H1 (cell line): ENCODE measurements at regions not wholly inside any gene's neighbourhood (a gene's known extent, or its start where the extent isn't known, plus 50 kb on each side); places are given as distances from the start of the nearest gene placed in this dataset.

Source experiments
- CTCF ChIA-PET: fragments of 300-600 bp; sonication (Branson Sonifier 250); formaldehyde crosslinking; loops from one replicate; lab custom pipeline; 2021; ENCODE audit not compliant: partially characterized antibody; lab: Charles Lee
- POLR2A ChIA-PET: fragments of 300-600 bp; sonication (Branson Sonifier 250); formaldehyde crosslinking; loops from one replicate; lab custom pipeline; 2021; ENCODE audit warnings: inconsistent platforms; ENCODE audit not compliant: partially characterized antibody; lab: Charles Lee
- DNase-seq, 2 experiments: peaks; one replicate each; pipeline versions ENCODE4 v3.0.0 to v3.0.0-alpha.2; 2010 to 2022; ENCODE audit warnings: low spot score in 2 of 2, low read depth in 1 of 2, mixed read lengths in 1 of 2
- FAIRE-seq: peaks from 2 replicates; lab custom pipeline; 2011; peaks lifted over from hg19 to GRCh38; lab: Jason Lieb, UNC
- H2AFZ ChIP-seq: 2 replicates; pipeline ENCODE4 v1.8.1; 2012; ENCODE audit warnings: low read length, inconsistent platforms
- H2AK5ac ChIP-seq: 2 replicates; pipeline ENCODE4 v1.6.1; 2013; ENCODE audit warnings: low read depth, low read length
- H2BK120ac ChIP-seq: replicated peaks from 2 replicates; pipeline ENCODE3; 2013; ENCODE audit warnings: low read depth, low read length, inconsistent platforms
- H2BK12ac ChIP-seq: 2 replicates; pipeline ENCODE4 v1.6.1; 2013; ENCODE audit warnings: low read depth, low read length
- H2BK15ac ChIP-seq: 2 replicates; pipeline ENCODE4 v1.6.1; 2013; ENCODE audit warnings: low read length
- H2BK20ac ChIP-seq: 2 replicates; pipeline ENCODE4 v1.6.1; 2013; ENCODE audit warnings: low read length
- H2BK5ac ChIP-seq: 2 replicates; pipeline ENCODE4 v1.6.1; 2013; ENCODE audit warnings: low read depth, low read length
- H3K14ac ChIP-seq: 2 replicates; pipeline ENCODE4 v1.6.1; 2013; ENCODE audit warnings: inconsistent platforms; ENCODE audit not compliant: insufficient read length
- H3K18ac ChIP-seq: 2 replicates; pipeline ENCODE4 v1.6.1; 2013; ENCODE audit warnings: low read length; ENCODE audit errors: extremely low read depth
- H3K23ac ChIP-seq: 2 replicates; pipeline ENCODE4 v1.6.1; 2013; ENCODE audit warnings: inconsistent platforms; ENCODE audit not compliant: insufficient read length
- H3K23me2 ChIP-seq: 2 replicates; pipeline ENCODE4 v1.6.1; 2013; ENCODE audit warnings: low read depth, low read length
- H3K27ac ChIP-seq: 2 replicates; pipeline ENCODE4 v1.6.1; 2011; ENCODE audit warnings: low read depth, low read length, inconsistent platforms
- H3K27me3 ChIP-seq, 4 experiments: replicated peaks in 1 of 4; 1 replicate in 1 of 4; 2 replicates in 3 of 4; pipeline versions ENCODE4 v1.6.1 to v1.8.1; 2011 to 2013; ENCODE audit warnings: low read length in 3 of 4, mild to moderate bottlenecking in 3 of 4, inconsistent platforms in 2 of 4, mixed read lengths in 2 of 4, moderate library complexity in 1 of 4; ENCODE audit not compliant: control insufficient read depth in 3 of 4, insufficient read depth in 3 of 4; ENCODE audit errors: extremely low read depth in 1 of 4
- H3K36me3 ChIP-seq, 4 experiments: 2 replicates each; pipeline versions ENCODE4 v1.6.1 to v1.8.1; 2011 to 2013; ENCODE audit warnings: mild to moderate bottlenecking in 4 of 4, low read length in 3 of 4, moderate library complexity in 2 of 4, control low read depth in 1 of 4, inconsistent platforms in 1 of 4; ENCODE audit not compliant: insufficient read depth in 4 of 4, control insufficient read depth in 2 of 4
- H3K4ac ChIP-seq: replicated peaks from 2 replicates; pipeline ENCODE3; 2013; ENCODE audit warnings: low read length, low read depth, mixed read lengths, inconsistent platforms; ENCODE audit not compliant: insufficient read length
- H3K4me1 ChIP-seq, 4 experiments: replicated peaks in 1 of 4; 1 replicate in 1 of 4; 2 replicates in 3 of 4; pipeline versions ENCODE4 v1.6.1 to v1.8.1; 2011 to 2013; ENCODE audit warnings: low read length in 3 of 4, inconsistent platforms in 2 of 4, mixed read lengths in 1 of 4; ENCODE audit not compliant: insufficient read depth in 4 of 4, control insufficient read depth in 3 of 4
- H3K4me2 ChIP-seq, 2 experiments: 2 replicates each; pipeline versions ENCODE4 v1.6.1 to v1.8.1; 2011 to 2013; ENCODE audit warnings: low read depth in 2 of 2, low read length in 2 of 2, control low read depth in 1 of 2, inconsistent platforms in 1 of 2, mild to moderate bottlenecking in 1 of 2; ENCODE audit not compliant: insufficient read depth in 1 of 2
- H3K4me3 ChIP-seq, 4 experiments: fragments of 200-600, 300-600 bp in 1 of 4; sonication (generic), shearing (Covaris generic), sonication (Bioruptor Twin) in 1 of 4; 2 replicates each; pipeline versions ENCODE4 v1.5.1 to v1.8.1; 2011 to 2016; ENCODE audit warnings: low read length in 4 of 4, low read depth in 3 of 4, control low read depth in 2 of 4, inconsistent platforms in 2 of 4, mild to moderate bottlenecking in 2 of 4, mixed read lengths in 1 of 4, moderate library complexity in 1 of 4; ENCODE audit not compliant: insufficient read depth in 2 of 4; ENCODE audit errors: extremely low read depth in 1 of 4
- H3K56ac ChIP-seq: replicated peaks from 2 replicates; pipeline ENCODE3; 2013; ENCODE audit warnings: low read depth, mild to moderate bottlenecking, mixed read lengths, low read length, inconsistent platforms; ENCODE audit not compliant: insufficient read length
- H3K79me1 ChIP-seq: 2 replicates; pipeline ENCODE4 v1.6.1; 2013; ENCODE audit warnings: low read depth, low read length, control low read depth
- H3K79me2 ChIP-seq, 2 experiments: 2 replicates each; pipeline versions ENCODE4 v1.6.1 to v1.8.1; 2012 to 2013; ENCODE audit warnings: low read length in 2 of 2, mild to moderate bottlenecking in 2 of 2, inconsistent platforms in 1 of 2; ENCODE audit not compliant: insufficient read depth in 2 of 2, control insufficient read depth in 1 of 2
- H3K9ac ChIP-seq, 4 experiments: replicated peaks in 1 of 4; 1 replicate in 1 of 4; 2 replicates in 3 of 4; pipeline versions ENCODE4 v1.6.1 to v1.8.1; 2011 to 2013; ENCODE audit warnings: low read depth in 3 of 4, low read length in 3 of 4, control low read depth in 2 of 4, mild to moderate bottlenecking in 2 of 4, moderate library complexity in 2 of 4, inconsistent platforms in 1 of 4; ENCODE audit errors: extremely low read depth in 1 of 4
- H3K9me3 ChIP-seq, 2 experiments: 2 replicates each; pipeline versions ENCODE4 v1.6.1 to v1.8.1; 2012 to 2013; ENCODE audit warnings: mild to moderate bottlenecking in 2 of 2, moderate library complexity in 2 of 2, control low read depth in 1 of 2, inconsistent platforms in 1 of 2, low read depth in 1 of 2, low read length in 1 of 2, mixed read lengths in 1 of 2; ENCODE audit not compliant: insufficient read depth in 2 of 2
- H4K20me1 ChIP-seq, 2 experiments: replicated peaks in 1 of 2; 2 replicates each; pipeline versions ENCODE3 to v1.8.1; 2011 to 2013; ENCODE audit warnings: inconsistent platforms in 2 of 2, low read length in 2 of 2, mild to moderate bottlenecking in 1 of 2; ENCODE audit not compliant: insufficient read depth in 2 of 2, control insufficient read depth in 1 of 2
- H4K5ac ChIP-seq: 2 replicates; pipeline ENCODE4 v1.6.1; 2013; ENCODE audit warnings: low read length, low read depth, mixed read lengths, inconsistent platforms; ENCODE audit not compliant: insufficient read length
- H4K8ac ChIP-seq: 2 replicates; pipeline ENCODE4 v1.8.0; 2013; ENCODE audit warnings: mild to moderate bottlenecking, moderate library complexity, low read length, inconsistent platforms; ENCODE audit not compliant: insufficient read depth; ENCODE audit errors: extremely low read depth
- H4K91ac ChIP-seq: replicated peaks from 2 replicates; pipeline ENCODE3; 2013; ENCODE audit warnings: low read length, mixed read lengths, inconsistent platforms; ENCODE audit not compliant: insufficient read length
- BRCA1 ChIP-seq: IDR thresholded peaks from 2 replicates; pipeline ENCODE4 v1.6.1; 2012; ENCODE audit warnings: low read depth, low read length, improper control_type of control experiment
- FOSL1 ChIP-seq: IDR thresholded peaks from 2 replicates; pipeline ENCODE4 v1.6.1; 2011; ENCODE audit warnings: mild to moderate bottlenecking, low read depth, low read length, moderate library complexity; ENCODE audit not compliant: insufficient read depth
- HDAC2 ChIP-seq, 2 experiments: fragments of 300-600 bp in 1 of 2; sonication (generic) in 1 of 2; IDR thresholded peaks; 2 replicates each; pipeline ENCODE4 v1.6.1; 2011 to 2012; ENCODE audit warnings: low read depth in 2 of 2, low read length in 2 of 2, mild to moderate bottlenecking in 2 of 2, moderate library complexity in 2 of 2, borderline replicate concordance in 1 of 2, inconsistent platforms in 1 of 2
- JUN ChIP-seq: IDR thresholded peaks from 2 replicates; pipeline ENCODE4 v1.6.1; 2011; ENCODE audit warnings: low read depth, mild to moderate bottlenecking, improper control_type of control experiment, low read length
- POLR2A ChIP-seq, 2 experiments: IDR thresholded peaks; 1 replicate in 1 of 2; 2 replicates in 1 of 2; pipeline ENCODE4 v1.6.1; 2011; ENCODE audit warnings: low read depth in 2 of 2, low read length in 2 of 2, mild to moderate bottlenecking in 2 of 2; ENCODE audit errors: control extremely low read depth in 1 of 2
- YY1 ChIP-seq: IDR thresholded peaks from 2 replicates; pipeline ENCODE4 v1.6.1; 2011; ENCODE audit warnings: low read depth, mild to moderate bottlenecking, low read length
- ZNF274 ChIP-seq: IDR thresholded peaks from 2 replicates; pipeline ENCODE4 v1.7.0; 2012; ENCODE audit warnings: low read length, borderline replicate concordance; ENCODE audit errors: extremely low read depth
- WGBS, 2 experiments: shearing (Covaris generic) in 1 of 2; methylation state at CpG; one replicate each; pipeline versions ENCODE4 v1.1.6 to v1.1.7; 2013 to 2015; ENCODE audit warnings: low lambda C conversion rate in 2 of 2, mixed read lengths in 2 of 2, inconsistent platforms in 1 of 2, low coverage in 1 of 2, missing lambda C conversion rate in 1 of 2; ENCODE audit not compliant: insufficient replicate concordance in 2 of 2, insufficient coverage in 1 of 2, insufficient read length in 1 of 2; ENCODE audit errors: extremely low coverage in 1 of 2, missing lambda C conversion rate in 1 of 2; 5-methylcytosine and 5-hydroxymethylcytosine counted together

DNA sequence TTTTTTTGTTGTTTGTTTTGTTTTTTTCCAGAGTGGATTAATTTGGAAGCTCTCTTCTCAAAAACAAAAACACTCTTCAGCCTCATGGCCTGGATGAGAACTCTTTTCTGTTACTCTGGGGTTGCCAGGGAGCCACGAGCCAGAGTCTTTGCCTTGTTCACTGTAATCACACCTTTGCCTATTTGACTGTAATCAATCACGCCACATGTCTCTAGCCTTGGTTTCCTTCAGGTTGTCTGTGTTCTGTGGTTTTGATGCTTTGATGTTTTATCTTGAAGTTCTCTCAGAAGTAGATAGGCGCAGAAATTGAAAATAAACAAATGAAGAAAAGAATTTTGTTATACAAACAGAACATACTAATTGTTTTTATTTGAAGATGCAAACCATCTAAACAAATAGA, 62.3 kb upstream of the IGF1R start:
- H2BK20ac ChIP-seq = no peak overlapping the region
- no peaks in the 10 kb centered on the region for H3K79me1 ChIP-seq
- H3K18ac ChIP-seq = no peak overlapping the region
- no peak overlapping the region for H3K14ac ChIP-seq
- H3K23me2 ChIP-seq = no peaks in the 10 kb centered on the region
- FAIRE-seq = peak; percentile 58
- H4K91ac ChIP-seq = no peak overlapping the region
- no peak overlapping the region for H2BK12ac ChIP-seq
- H3K4me3 ChIP-seq = no peak overlapping the region
- no peak overlapping the region for H3K9ac ChIP-seq
- H2BK120ac ChIP-seq = no peak overlapping the region
- TF ChIP-seq HDAC2 (IDR thresholded peaks at IDR 0.05; ENCODE audit: borderline replicate concordance in 1 of 2, low read depth in 2 of 2, low read length in 2 of 2) = no peak
- no peak for TF ChIP-seq YY1
- TF ChIP-seq FOSL1 = no peak
- no peak for TF ChIP-seq JUN
- no peak for TF ChIP-seq POLR2A (IDR thresholded peaks at IDR 0.05; ENCODE audit: control extremely low read depth in 1 of 2, low read depth in 2 of 2, low read length in 2 of 2)
- no peak for TF ChIP-seq BRCA1
- TF ChIP-seq ZNF274 = no peak
- no peaks in the 10 kb centered on the region for H3K4me1 ChIP-seq
- H3K9me3 ChIP-seq = no peaks in the 10 kb centered on the region
- H3K4ac ChIP-seq = no peak overlapping the region
- no peak overlapping the region for H4K8ac ChIP-seq
- no peak overlapping the region for H3K4me2 ChIP-seq
- no peak overlapping the region for H3K27ac ChIP-seq
- WGBS, 2 experiments = 85% methylated on average over 3 of the region's 3 CpGs; no CpG with 5 or more reads in 1 of the 2 experiments
- H2BK15ac ChIP-seq = no peak overlapping the region
- H2BK5ac ChIP-seq = no peak overlapping the region
- no peak for DNase-seq
- ChIA-PET POLR2A (no interaction called here), CTCF (interaction anchor here (1.0 to 1.3 kb wide), 3 partner anchors 17 to 66 kb away, joined by 3 to 4 read pairs (median 3); no protein-coding TSS in a partner anchor)
- no peak overlapping the region for H2AFZ ChIP-seq
- no peaks in the 10 kb centered on the region for H3K27me3 ChIP-seq
- no peak overlapping the region for H4K5ac ChIP-seq
- no peak overlapping the region for H3K56ac ChIP-seq
- no peaks in the 10 kb centered on the region for H3K36me3 ChIP-seq
- no peaks in the 10 kb centered on the region for H3K79me2 ChIP-seq
- H2AK5ac ChIP-seq = no peak overlapping the region
- H3K23ac ChIP-seq = no peak overlapping the region
- no peaks in the 10 kb centered on the region for H4K20me1 ChIP-seq
